GM20000 (cell line): ENCODE measurements at regions not wholly inside any gene's neighbourhood (a gene's known extent, or its start where the extent isn't known, plus 50 kb on each side); places are given as distances from the start of the nearest gene placed in this dataset.
A peak's percentile ranks its signal among the peaks of the same experiment; 100 is the strongest.
"Not testable (repeated sequence)": the region's sequence is repeated elsewhere in the genome, so short reads cannot be mapped to it uniquely, and the experiment has no call there.

ENCODE experiments used
- DNase-seq: peaks from one replicate; pipeline ENCODE4 v3.0.0; 2012; ENCODE audit warnings: low spot score
- CTCF ChIP-seq: IDR thresholded peaks from 2 replicates; pipeline ENCODE4 v1.5.1; 2012; ENCODE audit warnings: mild to moderate bottlenecking, control low read depth; ENCODE audit errors: extremely low read depth, missing control alignments

DNA sequence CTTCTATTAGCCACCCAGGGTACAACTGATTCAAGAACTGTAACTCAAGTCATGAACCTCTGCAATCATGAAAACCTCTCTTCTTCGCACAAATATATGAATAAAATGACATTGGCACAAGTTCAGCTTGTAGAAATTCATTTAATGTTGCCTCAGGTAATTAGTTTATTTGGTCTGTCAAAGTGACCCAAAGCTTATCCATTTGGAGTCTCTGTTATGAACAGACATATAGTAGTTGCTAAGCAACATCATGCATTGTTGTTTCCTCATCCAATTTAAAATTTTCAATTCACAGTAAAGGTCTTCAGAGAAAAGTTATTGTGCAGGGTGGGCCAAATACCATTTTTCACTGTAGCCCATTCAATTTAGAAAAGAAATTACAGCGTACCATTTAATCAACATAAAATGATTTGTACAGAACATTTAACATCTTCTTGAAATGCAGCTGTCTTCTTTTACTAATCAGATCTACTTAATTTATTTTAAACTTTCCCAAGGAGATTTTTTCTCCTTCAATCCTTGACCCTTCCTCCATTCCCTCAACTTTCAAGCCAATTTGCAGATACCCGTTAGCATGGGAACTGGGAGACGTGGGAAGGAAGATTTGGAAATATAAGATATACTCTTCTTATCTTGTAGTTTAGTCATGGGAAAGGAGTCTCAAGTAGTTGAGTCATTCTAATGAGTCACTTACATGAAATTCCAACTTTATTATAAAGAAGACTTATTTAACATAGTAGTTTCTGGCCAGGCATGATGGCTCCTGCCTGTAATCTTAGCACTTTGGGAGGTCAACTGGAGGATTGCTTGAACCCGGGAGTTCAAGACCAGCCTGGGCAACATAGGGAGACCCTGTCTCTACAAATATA, 231.3 kb downstream of the ATPSCKMT start:
- peak; percentile 0 for DNase-seq
- TF ChIP-seq CTCF = no peak

DNA sequence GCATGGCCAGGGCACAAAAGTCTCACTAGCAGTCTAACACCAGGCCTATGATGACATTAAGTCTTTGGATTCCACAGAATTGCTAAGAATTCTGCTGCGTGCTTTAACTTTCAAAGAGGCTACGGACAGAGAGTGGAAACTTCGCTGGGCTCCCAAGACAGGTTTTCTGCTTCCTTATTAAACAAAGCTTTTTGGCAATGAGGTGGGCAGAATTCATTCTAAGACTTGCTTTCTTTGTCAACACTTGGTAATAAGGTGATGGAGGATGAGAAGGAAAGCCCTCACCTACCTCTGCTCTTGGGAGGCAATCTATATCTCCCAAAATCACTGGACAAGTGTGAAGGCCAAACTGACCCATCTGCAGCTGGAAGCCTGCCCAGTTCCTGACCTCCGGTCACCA, 231.9 kb downstream of the ATPSCKMT start:
- DNase-seq = no peak

GRCh38 chr5:10016559-10016958, 233.1 kb downstream of the ATPSCKMT start:
- DNase-seq = not testable (repeated sequence)

More for the DNA sequence above, 231.9 kb downstream of the ATPSCKMT start:
- no peak for TF ChIP-seq CTCF

DNA sequence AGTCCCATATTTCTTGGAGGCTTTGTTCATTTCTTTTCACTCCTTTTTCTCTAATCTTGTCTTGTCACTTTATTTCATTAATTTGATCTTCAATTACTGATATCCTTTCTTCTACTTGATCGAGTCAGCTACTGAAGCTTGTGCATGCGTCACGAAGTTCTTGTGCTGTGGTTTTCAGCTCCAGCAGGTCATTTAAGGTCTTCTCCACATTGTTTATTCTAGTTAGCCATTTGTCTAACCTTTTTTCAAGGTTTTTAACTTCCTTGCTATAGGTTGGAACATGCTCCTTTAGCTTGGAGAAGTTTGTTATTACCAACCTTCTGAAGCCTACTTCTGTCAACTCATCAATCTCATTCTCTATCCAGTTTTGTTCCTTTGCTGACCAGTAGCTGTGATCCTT, 234.0 kb downstream of the ATPSCKMT start:
- not testable (repeated sequence) for DNase-seq

GRCh38 chr5:10009802-10010201, 239.9 kb downstream of the ATPSCKMT start:
- no peak for DNase-seq
- no peak for TF ChIP-seq CTCF

DNA sequence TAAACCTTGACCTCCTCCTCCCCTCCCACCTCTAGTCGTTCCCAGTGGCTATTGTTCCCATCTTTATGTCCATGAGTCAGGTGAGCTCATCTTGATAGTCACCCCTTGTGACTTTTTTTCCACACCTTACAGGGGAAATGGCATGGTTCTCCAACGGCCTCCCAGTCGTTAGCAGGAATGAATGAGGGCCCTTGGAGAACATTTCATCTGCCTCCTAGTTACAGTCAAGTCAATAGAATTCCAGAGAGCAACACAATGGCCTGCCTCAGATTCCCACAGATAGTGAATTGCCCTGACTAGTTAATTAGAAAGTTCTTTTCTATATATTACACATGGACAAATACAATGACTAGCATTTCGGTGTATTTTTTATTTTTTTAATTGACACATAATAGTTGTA, 262.6 kb downstream of the ATPSCKMT start:
- no peak for DNase-seq
- TF ChIP-seq CTCF = no peak

DNA sequence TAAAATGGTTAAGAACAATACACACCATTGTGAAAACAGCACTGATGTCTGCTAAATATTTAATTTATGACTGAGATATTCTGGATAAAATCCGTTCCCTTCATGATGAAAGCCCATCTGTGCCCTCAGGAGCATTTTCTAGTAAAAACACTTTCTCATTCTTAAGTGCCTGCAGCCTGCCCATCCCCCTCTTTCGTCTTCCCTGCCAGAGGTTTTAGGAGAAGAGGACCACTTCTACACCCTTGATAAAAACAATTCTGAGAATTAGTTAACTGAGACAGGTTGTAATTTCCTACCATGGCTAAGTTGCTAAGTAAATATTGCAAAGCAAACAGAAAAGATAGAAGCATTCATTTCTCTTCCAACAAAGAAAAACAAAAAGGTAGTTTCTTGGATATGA, 272.6 kb downstream of the ATPSCKMT start:
- no peak for TF ChIP-seq CTCF
- no peak for DNase-seq

GRCh38 chr5:9976621-9977020, 273.1 kb downstream of the ATPSCKMT start:
- DNase-seq = no peak
- TF ChIP-seq CTCF = no peak
